NCI-H748 (cell line): ENCODE measurements at regions not wholly inside any gene's neighbourhood (a gene's known extent, or its start where the extent isn't known, plus 50 kb on each side); places are given as distances from the start of the nearest gene placed in this dataset.
"Not testable (repeated sequence)": the region's sequence is repeated elsewhere in the genome, so short reads cannot be mapped to it uniquely, and the experiment has no call there.

ENCODE experiments used
- DNase-seq: peaks from one replicate; lab custom pipeline; 2025; ENCODE audit not compliant: unreplicated experiment; lab: John Stamatoyannopoulos, UW

DNA sequence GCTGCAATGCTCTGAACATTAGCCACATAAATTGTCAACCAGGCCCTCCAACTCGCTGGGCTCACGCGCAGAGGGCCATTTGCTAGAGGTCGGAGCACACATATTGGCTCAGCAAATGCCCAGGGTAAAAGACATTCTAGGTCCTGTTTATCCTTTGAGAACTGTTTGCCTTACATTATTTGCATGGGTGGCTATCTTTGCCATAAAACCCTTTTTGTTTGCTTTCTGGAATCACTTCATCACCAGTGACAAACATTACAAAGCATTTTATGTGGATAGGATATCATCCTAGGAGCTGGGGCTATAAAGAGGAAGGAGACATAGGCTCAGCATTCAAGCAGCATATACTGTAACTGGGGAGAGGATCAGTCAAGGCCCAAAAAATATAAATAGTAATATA, 149.2 kb upstream of the RAI2 start:
- DNase-seq = peak; percentile 86

DNA sequence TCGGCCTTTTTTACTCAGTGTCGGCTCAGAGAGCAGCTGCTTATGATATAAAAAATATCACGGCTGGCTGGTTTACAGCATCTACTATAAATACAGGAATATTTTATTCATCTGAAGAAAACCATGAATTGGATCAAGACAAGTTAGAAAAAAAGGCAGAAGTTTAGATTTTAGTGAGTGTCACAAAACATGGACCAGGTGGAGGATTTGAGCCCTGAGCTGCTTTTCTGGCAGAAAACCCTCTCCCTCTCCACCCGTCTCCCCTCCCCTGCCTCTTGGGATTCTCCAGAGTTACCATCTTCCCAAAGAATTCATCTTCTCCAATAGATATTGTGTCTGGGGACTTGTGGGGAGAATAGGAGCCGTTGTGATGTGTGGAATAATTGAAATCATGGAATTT, 142.8 kb upstream of the RAI2 start:
- DNase-seq = no peak

DNA sequence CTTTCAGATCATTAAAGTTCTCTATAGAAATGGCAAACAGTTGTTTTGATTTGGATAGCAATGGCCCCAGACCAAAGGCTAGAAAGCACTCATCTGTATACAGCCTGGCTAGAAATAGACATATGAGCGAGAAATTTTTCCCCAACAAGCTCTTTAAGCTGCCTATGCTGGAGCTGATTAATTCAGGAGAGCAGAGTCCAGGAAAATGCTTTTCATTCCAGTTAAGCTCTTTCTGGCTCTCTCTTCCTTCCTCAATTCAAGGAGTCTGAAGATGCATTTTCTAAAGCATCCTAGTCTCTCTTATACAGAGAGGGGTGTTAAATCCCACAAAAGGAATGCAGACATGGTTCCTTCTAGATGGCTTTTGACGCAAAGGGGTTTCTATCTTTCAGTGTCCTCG, 141.7 kb upstream of the RAI2 start:
- no peak for DNase-seq

DNA sequence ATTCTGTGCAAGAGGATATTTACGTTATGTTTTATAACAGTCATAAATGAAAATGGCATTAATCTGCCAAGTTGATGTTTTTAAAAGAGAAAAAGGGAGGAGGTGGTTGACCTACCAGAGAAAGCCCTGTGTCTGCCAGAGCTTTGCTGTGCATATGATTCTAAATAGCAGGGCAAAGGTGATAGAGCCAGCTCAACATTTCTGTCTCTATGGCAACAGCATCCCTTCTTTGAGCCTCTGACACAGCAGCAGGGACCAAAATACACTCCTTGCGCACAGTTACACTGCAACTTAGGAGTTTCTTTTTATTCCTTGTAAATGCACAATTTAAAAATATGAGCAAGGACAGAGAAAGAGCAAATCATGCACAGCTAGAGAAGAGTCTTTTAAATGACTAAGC, 133.3 kb upstream of the RAI2 start:
- peak; percentile 59 for DNase-seq

DNA sequence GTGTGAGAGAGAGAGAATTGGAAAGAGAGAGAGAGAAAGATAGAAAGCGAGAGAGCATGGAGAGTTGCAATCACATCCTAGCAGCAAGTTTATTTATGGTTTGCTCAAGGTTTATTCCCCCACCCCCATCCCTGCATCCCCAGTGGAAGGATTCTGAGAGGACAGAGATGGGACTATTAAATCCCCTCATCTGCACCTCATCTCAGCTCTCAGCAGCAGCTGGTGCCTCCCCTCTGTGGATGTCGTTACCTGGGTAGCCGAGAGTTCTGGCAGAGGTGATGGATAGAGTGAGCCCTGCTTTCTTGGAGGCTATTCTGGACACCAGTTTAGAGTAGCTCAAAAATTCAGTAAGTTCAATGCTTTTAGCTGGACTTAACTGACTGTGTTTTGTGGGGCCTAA, 132.0 kb upstream of the RAI2 start:
- DNase-seq = no peak

DNA sequence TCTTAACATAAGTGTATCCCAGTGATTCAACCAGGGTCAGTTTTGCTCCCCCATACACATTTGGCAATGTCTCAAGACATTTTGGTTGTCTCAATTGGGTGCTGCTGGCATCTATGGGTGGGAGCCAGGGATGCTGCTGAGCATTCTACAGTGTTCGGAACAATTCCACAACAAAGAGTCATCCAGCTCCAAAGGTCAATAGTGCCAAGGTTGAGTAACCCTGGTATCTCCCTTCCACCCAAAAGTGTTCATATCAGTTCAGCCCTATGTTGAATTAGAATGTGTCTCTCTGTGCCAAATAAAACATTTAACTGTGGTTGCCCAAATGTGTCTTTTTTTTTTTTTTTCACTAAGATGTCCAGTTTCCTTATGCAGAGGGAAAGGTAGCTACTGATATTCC, 129.4 kb upstream of the RAI2 start:
- no peak for DNase-seq

DNA sequence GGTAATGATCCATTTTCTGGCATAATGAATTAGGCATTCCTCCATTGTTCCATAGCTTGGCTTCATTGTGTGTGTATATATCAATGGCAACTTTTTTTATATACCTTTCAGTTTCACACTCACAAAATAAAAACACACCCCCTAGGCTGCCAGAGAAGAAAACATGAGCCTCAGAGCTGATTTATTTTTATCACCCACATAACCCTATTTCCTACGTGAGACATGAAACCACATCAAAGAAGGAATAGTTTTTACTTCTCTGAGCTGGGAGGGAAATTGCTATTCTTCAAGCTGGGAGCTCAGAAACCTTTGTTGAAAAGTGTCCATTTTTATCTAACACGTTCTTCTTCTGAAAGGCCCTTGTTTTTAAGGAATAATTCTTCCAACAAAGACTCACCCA, 126.7 kb upstream of the RAI2 start:
- DNase-seq = no peak

DNA sequence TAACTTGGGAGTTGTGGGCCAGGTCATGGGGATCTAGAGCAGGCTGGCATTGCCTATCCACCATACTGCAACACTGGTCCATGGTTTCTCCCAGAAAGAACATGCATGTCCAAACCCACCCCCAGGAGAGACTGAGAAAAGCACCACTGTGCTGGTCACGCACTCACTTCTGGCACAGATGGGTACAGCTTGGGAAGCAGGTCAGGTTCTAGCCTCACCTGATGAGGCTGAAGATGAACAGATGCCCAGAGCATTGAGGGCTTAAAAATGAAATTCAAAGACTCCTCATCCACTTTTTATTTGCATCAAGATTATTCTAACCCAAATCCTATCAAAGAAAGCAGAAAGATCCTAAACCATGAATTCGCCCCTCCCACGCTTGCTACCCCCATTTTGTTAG, 125.9 kb upstream of the RAI2 start:
- no peak for DNase-seq

DNA sequence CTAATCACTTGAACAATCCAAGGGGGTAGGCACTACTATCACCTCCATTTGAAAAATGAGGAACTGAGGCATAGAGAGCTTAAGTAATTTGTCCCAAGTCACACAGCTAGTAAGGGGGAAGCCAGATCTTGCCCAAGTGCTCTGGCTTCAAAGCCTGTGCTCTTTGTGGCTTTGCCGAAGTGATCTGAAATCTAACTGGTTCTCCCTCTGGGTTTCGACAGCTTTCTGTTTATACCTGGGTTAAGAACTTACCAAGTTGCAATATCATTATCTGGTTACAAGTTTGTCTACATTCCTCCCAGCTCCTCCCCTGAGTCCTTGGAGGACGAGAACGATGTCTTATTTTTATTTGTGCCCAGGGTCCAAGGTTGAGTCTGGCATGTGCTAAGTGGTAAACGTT, 125.3 kb upstream of the RAI2 start:
- DNase-seq = no peak

DNA sequence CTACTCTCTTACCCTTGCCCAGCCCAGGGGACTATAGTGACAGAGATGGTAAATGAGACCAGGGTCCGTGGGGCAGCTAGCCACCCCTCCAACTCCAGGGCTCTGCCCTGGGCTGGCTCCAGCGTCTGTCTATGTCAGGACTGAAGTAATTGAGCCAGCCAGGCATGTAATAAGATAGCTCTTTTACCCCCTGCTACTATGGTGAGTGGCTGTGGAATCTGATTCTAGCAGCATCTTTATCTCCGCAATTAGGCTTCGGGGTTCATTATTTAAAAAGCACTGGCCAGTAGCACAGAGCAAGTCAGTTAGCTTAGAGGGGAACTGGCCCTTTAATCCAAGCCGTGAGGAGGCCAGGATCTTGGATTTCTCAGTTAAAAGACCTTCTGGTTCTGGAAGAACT, 123.3 kb upstream of the RAI2 start:
- peak; percentile 47 for DNase-seq

DNA sequence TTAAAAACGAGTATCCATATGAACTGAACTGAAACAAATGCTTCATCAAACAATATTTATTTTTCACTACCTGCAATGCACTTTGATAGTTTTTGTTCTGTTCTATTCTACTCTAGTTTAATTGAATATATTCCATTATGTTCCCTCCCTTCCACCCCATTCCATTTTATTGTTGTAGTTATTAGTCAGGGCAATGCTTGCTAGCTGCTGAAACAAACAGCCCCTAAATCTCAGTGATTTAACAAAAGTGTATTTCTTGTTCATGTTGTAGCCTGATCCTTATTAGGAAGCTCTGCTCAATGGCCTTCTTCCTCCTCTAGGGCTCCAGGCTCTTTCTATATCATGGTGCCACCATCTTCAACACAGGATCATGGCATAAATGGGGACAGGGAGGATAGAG, 122.3 kb upstream of the RAI2 start:
- no peak for DNase-seq

DNA sequence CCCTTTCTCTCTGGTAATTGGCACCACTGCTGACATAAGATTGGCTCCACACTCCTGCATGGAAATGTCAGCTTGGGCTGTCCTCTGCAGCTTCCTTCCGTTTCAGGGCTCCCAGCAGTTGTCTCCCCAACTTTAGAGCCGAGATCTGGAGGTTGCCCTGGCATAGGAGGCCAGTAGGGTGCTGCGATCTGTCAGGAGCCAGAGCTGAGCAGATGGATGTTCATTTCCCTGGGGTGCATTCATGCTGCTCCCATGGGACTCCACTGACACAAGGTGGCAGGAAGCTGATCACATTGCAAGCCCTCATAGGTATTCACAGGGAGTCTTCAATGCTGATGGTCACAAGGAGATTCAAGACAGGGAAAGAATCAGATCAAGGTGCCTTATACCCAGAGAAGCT, 116.6 kb upstream of the RAI2 start:
- no peak for DNase-seq

DNA sequence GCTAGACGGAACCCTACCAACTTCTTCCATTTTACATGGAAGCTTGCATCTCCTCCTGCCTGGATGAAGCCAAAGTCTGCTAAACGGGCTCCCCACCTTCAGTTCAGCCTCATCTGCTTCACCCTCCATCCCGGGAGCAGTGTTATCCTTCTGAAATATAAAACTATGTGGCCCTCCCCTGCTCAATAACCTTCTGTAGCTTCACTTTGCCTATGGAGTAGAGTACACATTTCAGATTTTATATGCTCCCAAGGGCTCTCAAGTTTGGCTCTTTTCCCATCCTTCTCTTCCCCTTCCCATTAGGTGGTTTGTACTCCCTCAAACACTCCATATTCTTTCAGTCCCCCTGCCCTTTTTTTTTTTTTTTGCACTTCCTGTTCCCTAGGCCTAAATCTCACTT, 115.9 kb upstream of the RAI2 start:
- no peak for DNase-seq

DNA sequence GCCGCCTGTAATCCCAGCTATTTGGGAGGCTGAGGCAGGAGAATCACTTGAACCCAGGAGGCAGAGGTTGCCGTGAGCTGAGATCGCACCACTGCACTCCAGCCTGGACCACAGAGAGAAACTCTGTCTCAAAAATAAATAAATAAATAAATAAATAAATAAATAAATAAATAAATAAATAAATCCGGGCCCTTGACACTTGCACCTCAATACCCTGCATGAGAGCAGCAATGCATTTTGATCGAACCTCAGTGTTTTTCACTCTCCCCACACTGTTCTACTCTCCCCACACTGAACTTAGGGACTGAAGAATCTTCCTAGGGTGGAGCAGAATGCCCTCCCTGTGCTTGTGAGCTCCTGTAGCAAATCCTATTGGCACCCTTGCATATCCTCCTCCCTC, 114.3 kb upstream of the RAI2 start:
- DNase-seq = not testable (repeated sequence)

DNA sequence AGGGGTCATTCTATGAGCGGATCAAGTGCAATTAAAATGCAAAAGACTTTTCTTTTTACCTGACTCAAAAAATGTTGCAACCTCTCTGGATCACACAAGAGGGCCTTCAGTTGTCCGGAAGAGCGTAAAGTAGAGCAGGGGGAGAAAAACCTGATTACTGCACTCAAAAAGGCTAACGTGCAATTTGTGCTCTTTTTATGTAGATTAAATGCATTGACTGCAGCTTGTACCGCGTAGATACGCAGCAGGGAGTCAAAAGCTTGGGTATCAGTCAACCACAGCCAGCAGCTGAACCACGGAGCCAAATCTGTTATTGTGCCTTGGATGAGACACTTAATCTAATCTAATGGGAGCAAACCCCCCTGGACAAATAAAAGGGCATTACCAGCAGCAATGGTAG, 107.3 kb upstream of the RAI2 start:
- DNase-seq = peak; percentile 92

DNA sequence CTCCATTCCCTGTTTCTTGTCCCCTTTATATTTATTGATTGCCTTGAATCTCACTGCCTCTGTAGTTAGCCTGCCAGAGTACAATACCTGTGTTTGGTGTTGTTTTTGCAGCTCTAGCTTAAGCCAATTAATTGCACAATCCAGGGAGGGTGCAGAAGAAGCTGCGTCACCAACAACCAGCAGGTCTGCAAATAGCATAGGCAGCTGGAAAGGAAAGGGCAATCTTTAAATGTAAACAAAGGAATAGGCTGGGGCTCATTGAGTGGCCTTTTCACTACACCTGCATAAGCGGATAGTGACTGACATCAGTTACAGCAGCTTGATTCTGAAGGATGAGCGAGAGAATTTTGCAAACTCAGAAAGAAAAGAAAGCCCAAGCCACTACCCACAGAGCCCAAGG, 106.8 kb upstream of the RAI2 start:
- peak; percentile 97 for DNase-seq

DNA sequence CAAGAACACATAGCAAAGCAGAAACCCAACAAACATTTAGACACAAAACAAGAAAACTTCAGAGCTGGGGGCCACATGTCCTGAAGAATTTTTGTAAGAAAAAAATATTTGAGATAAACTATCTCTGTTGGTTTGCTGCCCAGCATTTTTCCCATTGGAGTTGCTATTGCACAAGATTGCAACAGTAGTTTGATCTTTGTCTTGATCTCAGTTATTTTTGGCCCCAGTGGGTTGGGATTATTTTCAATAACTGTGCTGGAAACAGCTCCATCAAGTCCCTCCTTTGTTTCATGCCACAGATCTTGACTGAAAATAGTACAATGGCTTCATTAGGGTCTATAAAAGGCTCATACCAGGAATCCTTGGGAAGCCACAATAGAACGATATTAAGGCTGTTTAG, 103.8 kb upstream of the RAI2 start:
- DNase-seq = no peak

DNA sequence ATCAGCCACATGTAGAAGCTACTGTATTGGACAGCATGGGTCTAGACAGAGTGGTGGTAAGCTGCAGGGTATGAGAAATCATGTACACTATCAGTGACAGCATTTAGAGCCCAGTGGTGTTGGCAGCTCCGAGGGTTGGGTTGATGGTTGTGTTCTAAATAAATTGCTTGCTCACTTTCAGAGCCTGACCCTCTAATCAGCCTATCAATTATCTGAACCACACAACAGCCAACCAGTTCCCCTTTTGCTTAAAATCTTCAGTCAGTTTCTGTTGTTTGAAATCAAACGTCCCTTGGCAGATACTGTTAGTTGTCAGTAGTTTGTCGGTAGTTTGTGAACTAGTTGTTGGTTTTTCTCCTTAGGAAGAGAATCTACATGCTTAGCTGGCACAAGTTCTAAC, 99.8 kb upstream of the RAI2 start:
- DNase-seq = no peak

DNA sequence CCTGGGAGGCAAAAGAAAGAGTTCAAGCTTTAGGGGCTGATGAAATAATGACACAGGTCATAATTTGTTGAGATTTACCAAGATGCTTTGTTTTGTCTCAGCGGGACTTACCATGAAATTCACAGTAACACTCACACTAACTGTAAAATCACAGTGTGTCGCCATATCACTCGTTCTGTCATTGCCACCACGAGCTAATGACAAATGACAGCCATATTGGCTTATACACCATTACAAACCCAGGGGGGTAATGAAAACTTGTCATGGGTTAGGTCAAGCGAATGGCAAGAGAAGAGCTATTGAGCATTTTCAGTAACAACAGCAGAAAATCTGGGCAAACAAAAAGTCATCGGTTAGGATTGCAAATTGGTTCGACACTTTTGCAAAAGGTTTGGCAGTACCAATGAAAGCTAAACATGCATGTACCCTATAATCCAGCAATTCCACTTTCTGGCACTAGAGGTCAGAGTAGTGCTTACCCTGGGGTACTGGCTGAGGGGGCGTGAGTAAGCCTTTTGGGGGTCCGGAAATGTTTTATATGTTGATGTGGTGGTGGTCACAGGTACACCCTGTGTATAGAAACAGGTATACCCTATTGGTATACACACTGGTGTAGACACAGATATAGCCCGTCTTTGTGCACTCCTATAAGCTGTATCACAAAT, 83.9 kb upstream of the RAI2 start:
- DNase-seq = peak; percentile 59

DNA sequence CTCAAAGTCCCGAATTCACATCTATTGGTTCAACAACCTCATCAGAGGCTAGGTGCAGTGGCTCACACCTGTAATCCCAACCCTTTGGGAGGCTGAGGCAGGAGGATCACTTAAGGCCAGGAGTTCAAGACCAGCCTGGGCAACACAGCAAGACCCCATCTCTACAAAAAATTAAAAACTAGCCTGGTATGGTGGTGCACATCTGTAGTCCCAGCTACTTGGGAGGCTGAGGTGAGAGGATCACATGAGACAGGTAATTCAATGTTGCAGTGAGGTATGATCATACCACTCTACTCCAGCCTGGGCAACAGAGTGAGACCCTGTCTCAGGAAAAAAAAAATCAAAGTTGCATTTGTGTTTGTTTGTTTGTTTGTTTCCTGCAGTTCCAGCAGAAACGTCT, 80.1 kb upstream of the RAI2 start:
- not testable (repeated sequence) for DNase-seq

DNA sequence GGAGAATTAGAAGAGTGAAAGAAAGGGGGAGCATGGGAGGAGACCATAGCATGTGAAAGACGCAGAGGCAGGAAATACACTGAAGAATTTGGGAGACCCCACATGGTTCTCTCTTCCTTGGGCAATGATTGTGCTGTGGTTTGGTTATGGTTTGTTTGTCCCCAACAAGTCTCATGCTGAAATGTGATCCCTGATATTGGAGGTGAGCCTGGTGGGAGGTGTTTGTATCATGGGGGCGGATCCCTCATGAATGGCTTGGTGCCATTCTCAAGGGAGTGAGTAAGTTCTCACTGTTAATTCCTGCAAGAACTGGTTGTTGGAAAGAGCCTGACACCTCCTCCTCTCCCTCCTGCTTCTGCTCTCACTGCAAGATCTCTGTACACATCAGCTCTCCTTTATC, 78.6 kb upstream of the RAI2 start:
- DNase-seq = peak; percentile 6

DNA sequence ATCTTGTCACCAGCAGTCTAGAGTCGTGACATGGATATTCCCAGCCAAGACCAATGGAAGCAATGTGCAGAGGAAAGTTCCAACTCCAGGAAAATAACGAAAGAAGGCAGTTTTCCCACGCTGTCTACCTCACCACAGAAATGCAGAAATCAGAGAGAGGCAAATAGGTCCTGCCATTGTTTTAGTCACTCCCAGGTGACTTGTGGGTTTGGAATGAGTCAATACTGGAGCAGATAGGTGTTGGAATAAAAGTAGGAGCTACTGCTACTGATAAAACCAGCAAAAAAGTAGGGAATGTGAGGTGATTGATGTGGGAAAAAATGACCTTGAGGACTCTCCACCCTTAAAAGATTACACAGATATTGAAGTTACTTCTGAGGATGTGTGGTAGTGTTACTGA, 72.8 kb upstream of the RAI2 start:
- no peak for DNase-seq

DNA sequence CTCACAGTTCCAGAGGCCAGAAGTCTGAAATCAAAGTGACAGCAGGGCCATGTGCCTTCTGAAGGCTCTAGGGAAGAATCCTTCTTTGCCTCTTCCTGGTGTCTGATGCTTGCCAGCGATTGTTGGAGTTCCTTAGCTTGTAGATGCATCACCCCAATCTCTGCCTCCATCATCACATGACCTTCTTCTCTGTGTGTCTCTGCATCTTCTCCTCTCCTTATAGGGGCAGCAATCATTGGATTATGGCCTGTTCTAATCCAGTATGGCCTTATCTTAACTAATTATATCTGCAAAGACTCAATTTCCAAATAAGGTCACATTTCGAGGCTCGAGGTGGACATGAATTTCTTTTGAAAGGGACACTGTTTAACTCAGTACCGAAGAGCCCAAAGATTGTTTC, 71.7 kb upstream of the RAI2 start:
- no peak for DNase-seq

DNA sequence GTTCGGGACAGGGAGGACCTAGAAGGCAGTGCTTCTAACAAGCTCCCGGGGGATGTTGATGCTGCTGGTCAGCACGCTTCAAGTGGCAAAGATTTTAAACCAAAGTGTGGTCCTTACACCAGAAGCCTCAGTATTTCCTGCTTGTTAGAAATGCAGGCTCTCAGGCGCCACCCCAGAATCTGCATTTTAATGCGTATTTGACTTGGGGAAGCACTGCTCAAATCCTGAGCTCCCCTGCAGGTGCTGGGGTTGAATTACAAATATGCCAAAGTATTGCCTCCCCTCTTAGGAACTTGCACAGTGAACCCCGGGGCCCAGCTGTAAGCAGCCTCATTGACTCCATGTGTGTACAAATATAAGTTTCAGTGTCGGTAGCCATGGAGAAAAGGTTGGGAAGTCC, 70.8 kb upstream of the RAI2 start:
- DNase-seq = no peak
